ENCODE measurements at regions not wholly inside any gene's neighbourhood (a gene's known extent, or its start where the extent isn't known, plus 50 kb on each side); places are given as distances from the start of the nearest gene placed in this dataset.

DNA sequence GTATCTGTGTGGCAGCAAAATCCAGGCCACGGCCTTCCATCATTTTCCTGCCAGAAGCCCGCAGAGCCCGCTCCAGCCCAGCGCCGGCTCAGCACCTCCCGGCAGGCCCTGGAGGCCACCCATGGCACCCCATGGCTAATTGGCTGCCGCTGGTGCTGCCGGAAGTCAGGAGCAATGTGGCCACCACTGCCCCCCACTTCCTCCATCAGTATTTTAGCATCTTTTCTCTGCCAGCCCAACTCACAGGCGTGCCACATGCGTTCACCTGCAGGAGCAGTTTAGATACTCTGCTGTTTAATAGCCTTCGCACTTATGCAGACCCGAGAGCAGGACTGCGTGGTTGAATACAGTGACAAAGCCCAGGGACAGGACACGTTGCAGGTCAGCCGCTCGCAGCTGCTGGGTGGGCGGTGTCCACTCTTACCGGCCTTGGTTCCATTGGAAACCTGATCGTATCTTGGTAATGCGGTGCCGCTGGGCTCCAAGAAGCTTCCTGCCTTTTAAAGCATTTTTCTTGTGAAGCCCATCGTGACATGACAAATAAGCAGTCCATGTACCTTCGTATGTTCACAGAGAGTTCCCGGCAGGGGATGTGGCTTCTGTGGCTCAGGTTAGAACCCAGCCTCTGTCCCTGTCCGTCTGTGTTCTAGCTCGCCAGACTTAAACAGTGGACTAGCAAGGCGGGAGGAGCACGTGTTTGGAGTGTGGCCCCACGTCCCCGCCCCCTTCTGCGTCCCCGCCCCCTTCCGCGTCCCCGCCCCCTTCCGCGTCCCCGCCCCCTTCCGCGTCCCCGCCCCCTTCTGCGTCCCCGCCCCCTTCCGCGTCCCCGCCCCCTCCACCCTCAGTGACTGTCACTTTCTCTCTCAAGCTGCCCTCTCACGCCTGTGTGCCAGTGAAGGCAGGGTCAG, 162.0 kb upstream of the SOX1 start:
- Histone ChIP-seq H3K36me3 (no peaks in the 10 kb centered on the region), H3K4me1 (no peaks in the 10 kb centered on the region), H3K27me3 (peaks cover 0 to 20% (median 0%) of the 10 kb centered on the region in 9 donors), H3K9me3 (no peaks in the 10 kb centered on the region), H3K4me3 (no peak overlapping the region), H3K27ac (no peak overlapping the region)
- intact Hi-C loops (cut with DNase I) = no loop called here
- ATAC-seq (no peak), DNase-seq (peak in 1 of 5 donors; percentile 9)
- 80 to 88% (median 86%) methylated on average over 39 to 47 of the region's 47 CpGs for WGBS, 4 donors
- TF ChIP-seq POLR2A (IDR thresholded peaks at IDR 0.05) (no peak), CTCF (IDR thresholded peaks at IDR 0.05) (no peak)

- TF ChIP-seq CTCF (IDR thresholded peaks at IDR 0.05) = no peak
- no peak for TF ChIP-seq POLR2A (IDR thresholded peaks at IDR 0.05)
- DNase-seq (peak in 1 of 5 donors; percentile 2), ATAC-seq (no peak)
- no peaks in the 10 kb centered on the region for H3K36me3 ChIP-seq
- no peaks in the 10 kb centered on the region for H3K4me1 ChIP-seq
- no peak overlapping the region for H3K27ac ChIP-seq
- peaks cover 0 to 22% (median 0%) of the 10 kb centered on the region in 9 donors for H3K27me3 ChIP-seq
- intact Hi-C loops (cut with DNase I) = no loop called here
- 89 to 95% (median 92%) methylated on average over 8 of the region's 8 CpGs for WGBS, 4 donors
- H3K4me3 ChIP-seq = no peak overlapping the region
- no peaks in the 10 kb centered on the region for H3K9me3 ChIP-seq
Observed at GRCh38 chr13:111905609-111905945, 161.4 kb upstream of the SOX1 start.

DNA sequence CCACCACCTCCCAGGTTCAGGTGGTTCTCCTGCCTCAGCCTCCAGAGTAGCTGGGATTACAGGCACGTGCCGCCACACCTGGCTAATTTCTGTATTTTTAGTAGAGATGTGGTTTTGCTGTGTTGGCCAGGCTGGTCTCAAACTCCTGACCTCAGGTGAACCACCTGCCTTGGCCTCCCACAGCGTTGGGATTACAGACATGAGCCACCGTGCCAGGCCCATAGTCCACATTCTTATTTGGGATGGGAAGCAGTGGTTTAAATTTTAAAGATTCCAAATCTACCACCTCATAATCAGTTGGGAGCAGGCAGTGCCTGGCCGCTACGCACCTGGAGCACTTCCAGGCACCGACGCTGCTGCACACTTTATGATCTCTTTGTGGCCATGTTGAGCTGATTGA, 160.6 kb upstream of the SOX1 start:
- Histone ChIP-seq H3K27ac (no peak overlapping the region), H3K4me1 (no peaks in the 10 kb centered on the region), H3K36me3 (no peaks in the 10 kb centered on the region), H3K4me3 (no peak overlapping the region), H3K9me3 (no peaks in the 10 kb centered on the region), H3K27me3 (peaks cover 0 to 17% (median 0%) of the 10 kb centered on the region in 9 donors)
- intact Hi-C loops (cut with DNase I) = no loop called here
- peak in 1 of 5 donors; percentile 3 for DNase-seq
- 92 to 93% (median 93%) methylated on average over 8 of the region's 8 CpGs for WGBS, 4 donors
- ATAC-seq = no peak
- TF ChIP-seq CTCF (IDR thresholded peaks at IDR 0.05) (no peak), POLR2A (IDR thresholded peaks at IDR 0.05) (no peak)

GRCh38 chr13:111906816-111907215, 160.1 kb upstream of the SOX1 start:
- H3K9me3 ChIP-seq = no peaks in the 10 kb centered on the region
- ATAC-seq (no peak), DNase-seq (no peak)
- H3K36me3 ChIP-seq = no peaks in the 10 kb centered on the region
- H3K27ac ChIP-seq = no peak overlapping the region
- H3K4me3 ChIP-seq = no peak overlapping the region
- intact Hi-C loops (cut with DNase I) = no loop called here
- H3K4me1 ChIP-seq = no peaks in the 10 kb centered on the region
- peaks cover 0 to 13% (median 0%) of the 10 kb centered on the region in 9 donors for H3K27me3 ChIP-seq
- WGBS, 4 donors = 84 to 94% (median 88%) methylated on average over 9 of the region's 9 CpGs
- TF ChIP-seq POLR2A (IDR thresholded peaks at IDR 0.05) (no peak), CTCF (IDR thresholded peaks at IDR 0.05) (no peak)
